NCI-H2196 (cell line): ENCODE measurements at regions not wholly inside any gene's neighbourhood (a gene's known extent, or its start where the extent isn't known, plus 50 kb on each side); places are given as distances from the start of the nearest gene placed in this dataset.
A peak's percentile ranks its signal among the peaks of the same experiment; 100 is the strongest.
"Not testable (repeated sequence)": the region's sequence is repeated elsewhere in the genome, so short reads cannot be mapped to it uniquely, and the experiment has no call there.

Source experiments
- DNase-seq: peaks from one replicate; lab custom pipeline; 2025; ENCODE audit not compliant: unreplicated experiment; lab: John Stamatoyannopoulos, UW

- DNase-seq, result no peak
Measured at GRCh38 chr6:112639391-112639831, 292.3 kb downstream of the RFPL4B start.

GRCh38 chr6:112640891-112641290, 293.8 kb downstream of the RFPL4B start:
- DNase-seq, result no peak

GRCh38 chr6:112649853-112650252, 302.7 kb downstream of the RFPL4B start:
- no peak for DNase-seq

GRCh38 chr6:112651239-112651638, 304.1 kb downstream of the RFPL4B start:
- no peak for DNase-seq

GRCh38 chr6:112659912-112660311, 312.8 kb downstream of the RFPL4B start:
- no peak for DNase-seq

- no peak for DNase-seq
Measured at GRCh38 chr6:112660626-112661025, 313.5 kb downstream of the RFPL4B start.

GRCh38 chr6:112663698-112664097, 316.6 kb downstream of the RFPL4B start:
- DNase-seq, result no peak

- no peak for DNase-seq
Measured at GRCh38 chr6:112665114-112665513, 318.0 kb downstream of the RFPL4B start.

- peak; percentile 13 for DNase-seq
Measured at GRCh38 chr6:112665815-112666214, 318.7 kb downstream of the RFPL4B start.

- DNase-seq, result no peak
Measured at GRCh38 chr6:112667427-112667826, 320.3 kb downstream of the RFPL4B start.

- DNase-seq, result no peak
Measured at GRCh38 chr6:112680091-112680490, 333.0 kb downstream of the RFPL4B start.

- DNase-seq, result no peak
Measured at GRCh38 chr6:112682071-112682470, 334.9 kb downstream of the RFPL4B start.

- DNase-seq, result no peak
Measured at GRCh38 chr6:112683106-112683505, 336.0 kb downstream of the RFPL4B start.

- no peak for DNase-seq
Measured at GRCh38 chr6:112683926-112684325, 336.8 kb downstream of the RFPL4B start.

- not testable (repeated sequence) for DNase-seq
Measured at GRCh38 chr6:112685521-112686220, 338.5 kb downstream of the RFPL4B start.

- not testable (repeated sequence) for DNase-seq
Measured at GRCh38 chr6:112688487-112689165, 341.5 kb downstream of the RFPL4B start.

GRCh38 chr6:112689183-112689858, 342.2 kb downstream of the RFPL4B start:
- not testable (repeated sequence) for DNase-seq

GRCh38 chr6:112690497-112691202, 343.5 kb downstream of the RFPL4B start:
- DNase-seq, result no peak

- no peak for DNase-seq
Measured at GRCh38 chr6:112691289-112691688, 344.2 kb downstream of the RFPL4B start.

GRCh38 chr6:112695001-112695400, 347.9 kb downstream of the RFPL4B start:
- DNase-seq, result no peak

- DNase-seq, result no peak
Measured at GRCh38 chr6:112697265-112697664, 350.1 kb downstream of the RFPL4B start.
